Lung (tissue), 11 donors: ENCODE measurements at regions not wholly inside any gene's neighbourhood (a gene's known extent, or its start where the extent isn't known, plus 50 kb on each side); places are given as distances from the start of the nearest gene placed in this dataset.

Experiments used
- ATAC-seq: fragments of 200-7000 bp; cut with Tn5 transposase; one replicate; pipeline ENCODE4 v1.9.1; 2020; ENCODE audit warnings: moderate number of reproducible peaks; ENCODE audit not compliant: insufficient read depth, low FRiP score
- DNase-seq, 3 donors: peaks; one replicate each; pipeline ENCODE4 v3.0.0-alpha.2; 2013 to 2017
- H3K27ac ChIP-seq, 2 donors: one replicate each; pipeline ENCODE4 v1.5.1; 2013; ENCODE audit warnings: mild to moderate bottlenecking in 2 of 2, moderate library complexity in 2 of 2, control low read depth in 1 of 2, inconsistent platforms in 1 of 2, low read depth in 1 of 2, low read length in 1 of 2
- H3K27me3 ChIP-seq, 3 donors: one replicate each; pipeline ENCODE4 v1.5.1; 2013; ENCODE audit warnings: low read length in 2 of 3; ENCODE audit not compliant: control insufficient read depth in 3 of 3, insufficient read depth in 3 of 3
- H3K36me3 ChIP-seq, 4 donors: one replicate each; pipeline ENCODE4 v1.5.1; 2013; ENCODE audit warnings: low read length in 4 of 4, mild to moderate bottlenecking in 1 of 4, moderate library complexity in 1 of 4; ENCODE audit not compliant: control insufficient read depth in 4 of 4, insufficient read depth in 4 of 4
- H3K4me1 ChIP-seq, 5 donors: one replicate each; pipeline ENCODE4 v1.5.1; 2013; ENCODE audit warnings: low read length in 5 of 5, mild to moderate bottlenecking in 2 of 5, moderate library complexity in 1 of 5; ENCODE audit not compliant: control insufficient read depth in 5 of 5, insufficient read depth in 5 of 5
- H3K4me3 ChIP-seq: one replicate; pipeline ENCODE4 v1.5.1; 2013; ENCODE audit warnings: mild to moderate bottlenecking, control low read depth, moderate library complexity
- H3K9ac ChIP-seq, 2 donors: one replicate each; pipeline ENCODE4 v1.5.1; 2013; ENCODE audit warnings: low read length in 2 of 2, control low read depth in 1 of 2; ENCODE audit not compliant: insufficient read depth in 1 of 2
- H3K9me3 ChIP-seq, 4 donors: one replicate each; pipeline ENCODE4 v1.5.1; 2013; ENCODE audit warnings: low read length in 3 of 4, mild to moderate bottlenecking in 1 of 4, moderate library complexity in 1 of 4; ENCODE audit not compliant: control insufficient read depth in 4 of 4, insufficient read depth in 3 of 4
- WGBS, 2 donors: extraction: QIAGEN DNeasy Blood & Tissue Kit; methylation state at CpG; one replicate each; pipeline ENCODE4 v1.1.7; 2013; 5-methylcytosine and 5-hydroxymethylcytosine counted together
- TF ChIP-seq, protein P1 (sequence below): IDR thresholded peaks from 2 replicates; pipeline ENCODE4 v1.5.1; 2012; ENCODE audit warnings: mild to moderate bottlenecking; ENCODE audit errors: control extremely low read depth, extremely low read depth
- donor health status: control.
- donor health status: control.
- donor health status: Bipolar disorder and iron deficiency.
- donor health status: healthy.
- donor health status: DM: yes; HTN: yes; CAD: no.

DNA sequence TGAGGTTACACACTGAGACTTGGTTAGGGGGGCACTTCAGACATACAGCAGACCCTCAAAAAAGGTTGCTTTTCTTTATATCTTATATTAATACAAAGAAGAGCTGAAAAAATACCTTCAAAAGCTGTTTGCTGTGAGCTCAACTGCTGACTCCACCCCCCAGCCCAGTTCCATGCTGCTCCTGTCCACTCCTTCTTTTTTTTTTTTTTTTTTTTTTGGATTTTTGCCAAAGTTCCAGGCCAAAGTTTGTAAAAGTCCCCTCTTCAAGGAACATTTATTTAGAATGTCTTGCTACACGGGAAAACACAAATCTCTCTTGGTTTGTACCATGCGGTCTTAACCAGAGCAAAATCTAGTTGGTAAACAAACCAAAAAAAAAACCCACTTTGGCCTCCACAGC, 85.3 kb upstream of the AKAP12 start:
- Histone ChIP-seq H3K27ac (no peak overlapping the region), H3K9me3 (no peaks in the 10 kb centered on the region), H3K36me3 (no peaks in the 10 kb centered on the region), H3K4me3 (no peak overlapping the region), H3K27me3 (no peaks in the 10 kb centered on the region), H3K4me1 (peaks cover 0 to 10% (median 3%) of the 10 kb centered on the region in 5 donors), H3K9ac (no peak overlapping the region)
- no peak for ATAC-seq
- peak; percentile 70 to 90 (median 89) for DNase-seq
- TF ChIP-seq, protein P1, sequence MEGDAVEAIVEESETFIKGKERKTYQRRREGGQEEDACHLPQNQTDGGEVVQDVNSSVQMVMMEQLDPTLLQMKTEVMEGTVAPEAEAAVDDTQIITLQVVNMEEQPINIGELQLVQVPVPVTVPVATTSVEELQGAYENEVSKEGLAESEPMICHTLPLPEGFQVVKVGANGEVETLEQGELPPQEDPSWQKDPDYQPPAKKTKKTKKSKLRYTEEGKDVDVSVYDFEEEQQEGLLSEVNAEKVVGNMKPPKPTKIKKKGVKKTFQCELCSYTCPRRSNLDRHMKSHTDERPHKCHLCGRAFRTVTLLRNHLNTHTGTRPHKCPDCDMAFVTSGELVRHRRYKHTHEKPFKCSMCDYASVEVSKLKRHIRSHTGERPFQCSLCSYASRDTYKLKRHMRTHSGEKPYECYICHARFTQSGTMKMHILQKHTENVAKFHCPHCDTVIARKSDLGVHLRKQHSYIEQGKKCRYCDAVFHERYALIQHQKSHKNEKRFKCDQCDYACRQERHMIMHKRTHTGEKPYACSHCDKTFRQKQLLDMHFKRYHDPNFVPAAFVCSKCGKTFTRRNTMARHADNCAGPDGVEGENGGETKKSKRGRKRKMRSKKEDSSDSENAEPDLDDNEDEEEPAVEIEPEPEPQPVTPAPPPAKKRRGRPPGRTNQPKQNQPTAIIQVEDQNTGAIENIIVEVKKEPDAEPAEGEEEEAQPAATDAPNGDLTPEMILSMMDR = no peak
- WGBS, 2 donors = 37 to 56% methylated on average over 2 of the region's 2 CpGs

DNA sequence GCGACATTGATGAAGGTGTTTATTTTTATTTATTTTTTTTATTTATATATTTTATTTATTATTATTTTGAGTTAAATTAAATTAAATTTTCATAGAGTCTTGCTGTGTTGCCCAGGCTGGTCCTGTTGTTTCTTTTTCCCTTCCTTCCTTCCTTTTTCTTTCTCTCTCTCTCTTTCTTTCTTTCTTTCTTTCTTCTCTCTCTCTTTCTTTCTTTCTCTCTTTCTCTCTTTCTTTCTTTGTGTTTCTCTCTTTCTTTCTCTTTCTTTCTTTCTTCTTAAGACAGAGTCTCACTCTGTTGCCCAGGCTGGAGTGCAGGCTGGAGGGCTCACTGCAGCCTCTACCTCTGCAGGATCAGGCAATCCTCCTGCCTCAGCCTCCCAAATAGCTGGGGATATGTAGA, 84.7 kb upstream of the AKAP12 start:
- TF ChIP-seq, protein P1 = no peak
- Histone ChIP-seq H3K27me3 (no peaks in the 10 kb centered on the region), H3K9ac (no peak overlapping the region), H3K36me3 (no peaks in the 10 kb centered on the region), H3K27ac (no peak overlapping the region), H3K9me3 (no peaks in the 10 kb centered on the region), H3K4me1 (peaks cover 0 to 10% (median 3%) of the 10 kb centered on the region in 5 donors), H3K4me3 (no peak overlapping the region)
- ATAC-seq = no peak
- WGBS, 2 donors = 93 to 98% methylated on average over 1 of the region's 1 CpG
- no peak for DNase-seq

DNA sequence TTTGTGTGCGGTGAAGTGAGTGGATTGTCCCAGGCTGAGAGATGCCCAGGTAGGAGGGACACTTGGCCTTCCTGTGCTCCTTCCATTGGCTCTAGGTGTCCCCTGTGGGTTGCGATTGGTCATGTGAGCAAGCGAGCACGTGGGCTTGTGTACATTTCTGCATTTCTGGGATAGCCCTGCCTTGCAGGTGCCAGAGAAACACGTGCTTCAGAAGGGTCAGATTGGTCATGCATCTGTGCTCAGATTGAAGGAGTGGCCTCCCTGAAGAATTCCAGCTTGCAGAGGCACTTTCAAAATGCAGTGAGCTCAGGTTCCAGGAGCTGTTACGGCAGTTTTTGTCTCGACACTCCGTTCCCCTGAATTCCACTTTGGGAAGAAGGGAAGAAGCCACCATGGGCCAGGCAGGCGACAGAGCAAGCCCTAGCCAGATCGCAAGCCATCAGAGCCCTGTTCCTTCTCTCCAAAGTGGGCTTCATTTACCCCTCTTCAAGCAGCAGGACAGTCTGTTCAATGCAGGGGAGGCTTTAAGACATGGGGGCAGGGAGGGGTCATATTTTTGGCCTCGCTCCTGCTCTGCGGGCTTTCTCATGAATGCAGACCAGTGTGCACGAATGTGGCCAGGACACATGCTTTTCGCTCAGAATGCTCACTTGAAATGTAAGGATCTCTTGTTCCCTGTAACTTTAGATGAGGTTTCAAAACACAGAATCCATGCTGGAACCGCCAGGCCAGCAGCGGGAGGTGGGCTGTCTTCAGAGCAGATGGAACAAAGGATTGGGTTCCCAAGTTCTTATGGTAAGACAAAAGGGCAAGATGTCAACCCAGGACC, 78.6 kb upstream of the AKAP12 start:
- Histone ChIP-seq H3K9me3 (no peaks in the 10 kb centered on the region), H3K9ac (no peak overlapping the region), H3K27ac (no peak overlapping the region), H3K36me3 (no peaks in the 10 kb centered on the region), H3K27me3 (no peaks in the 10 kb centered on the region), H3K4me3 (no peak overlapping the region), H3K4me1 (peaks cover 0 to 10% (median 2%) of the 10 kb centered on the region in 5 donors)
- DNase-seq (peak; percentile 61 to 77 (median 68)), ATAC-seq (peak; percentile 47)
- 60 to 76% methylated on average over 16 of the region's 16 CpGs for WGBS, 2 donors
- TF ChIP-seq, protein P1 = no peak
